Smooth muscle cell (in vitro differentiated cells): ENCODE measurements at regions not wholly inside any gene's neighbourhood (a gene's known extent, or its start where the extent isn't known, plus 50 kb on each side); places are given as distances from the start of the nearest gene placed in this dataset.

ENCODE experiments used
- DNase-seq: peaks from one replicate; lab custom pipeline; 2025; ENCODE audit not compliant: unreplicated experiment; lab: John Stamatoyannopoulos, UW
- H2AFZ ChIP-seq: fragments of 200-600 bp; sonication (generic); 2 replicates; pipeline ENCODE4 v1.6.0; 2016; ENCODE audit warnings: antibody characterized with exemption, low read depth, mild to moderate bottlenecking
- H3F3A ChIP-seq: fragments of 200-600 bp; sonication (generic); 2 replicates; pipeline ENCODE4 v1.6.0; 2017; ENCODE audit warnings: antibody characterized with exemption, low read depth
- H3K27ac ChIP-seq: fragments of 200-600 bp; sonication (generic); 2 replicates; pipeline ENCODE4 v1.5.1; 2016; ENCODE audit warnings: low read depth, mild to moderate bottlenecking
- H3K27me3 ChIP-seq: fragments of 200-600 bp; sonication (generic); 2 replicates; pipeline ENCODE4 v1.6.1; 2016; ENCODE audit warnings: low read depth, mild to moderate bottlenecking
- H3K36me3 ChIP-seq: fragments of 200-600 bp; sonication (generic); 2 replicates; pipeline ENCODE4 v1.5.1; 2016; ENCODE audit warnings: low read depth
- H3K4me1 ChIP-seq: fragments of 200-600 bp; sonication (generic); 2 replicates; pipeline ENCODE4 v1.5.1; 2016; ENCODE audit warnings: low read depth
- H3K4me2 ChIP-seq: fragments of 200-600 bp; sonication (generic); 2 replicates; pipeline ENCODE4 v1.6.0; 2016; ENCODE audit warnings: mild to moderate bottlenecking
- H3K4me3 ChIP-seq: fragments of 200-600 bp; sonication (generic); 2 replicates; pipeline ENCODE4 v1.5.1; 2016; ENCODE audit warnings: mild to moderate bottlenecking
- H3K79me2 ChIP-seq: fragments of 200-600 bp; sonication (generic); 2 replicates; pipeline ENCODE4 v1.6.0; 2016; ENCODE audit warnings: low read depth, mild to moderate bottlenecking
- H3K9ac ChIP-seq: fragments of 200-600 bp; sonication (generic); 2 replicates; pipeline ENCODE4 v1.6.0; 2016; ENCODE audit warnings: low read depth
- H3K9me3 ChIP-seq: fragments of 200-600 bp; sonication (generic); replicated peaks from 2 replicates; pipeline ENCODE4 v1.5.1; 2016; ENCODE audit warnings: low read depth
- H4K20me1 ChIP-seq: fragments of 200-600 bp; sonication (generic); 2 replicates; pipeline ENCODE4 v1.6.0; 2016; ENCODE audit warnings: low read depth
- WGBS: methylation state at CpG from one replicate; pipeline ENCODE4 v1.1.7; 2016; ENCODE audit warnings: low lambda C conversion rate; 5-methylcytosine and 5-hydroxymethylcytosine counted together
- TF ChIP-seq, protein P1 (sequence below): fragments of 200-600 bp; sonication (generic); IDR thresholded peaks from 2 replicates; pipeline ENCODE4 v1.5.1; 2017; ENCODE audit warnings: borderline replicate concordance, mild to moderate bottlenecking, antibody characterized with exemption; ENCODE audit not compliant: insufficient read depth, poor library complexity, severe bottlenecking

DNA sequence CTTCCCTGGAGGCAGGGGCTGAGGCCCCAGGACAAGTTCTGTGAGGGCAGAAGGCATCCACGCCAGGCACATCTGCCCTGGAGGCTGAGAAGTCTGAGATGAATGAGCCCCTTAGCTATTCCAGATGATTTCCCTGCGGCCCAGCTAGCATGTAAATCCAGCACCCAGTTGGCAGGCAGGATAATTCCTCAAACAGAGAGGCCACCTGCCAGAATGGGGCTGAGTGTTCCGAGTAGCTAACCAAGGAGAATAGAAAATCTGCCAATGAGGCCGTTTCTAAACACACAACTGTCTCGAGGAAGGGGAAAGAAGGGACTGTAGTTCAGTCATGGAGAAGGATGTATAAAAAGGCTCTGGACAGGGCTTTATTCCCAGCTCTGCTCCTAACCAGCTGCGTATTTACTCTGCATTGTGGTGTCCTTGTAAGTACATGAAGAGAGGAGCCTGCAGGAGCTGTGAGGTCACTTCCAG lies 211.4 kb upstream of the CDYL start:
- no peak overlapping the region for H3K4me2 ChIP-seq
- no peaks in the 10 kb centered on the region for H3K4me1 ChIP-seq
- H3F3A ChIP-seq: no peaks in the 10 kb centered on the region
- TF ChIP-seq, protein P1, sequence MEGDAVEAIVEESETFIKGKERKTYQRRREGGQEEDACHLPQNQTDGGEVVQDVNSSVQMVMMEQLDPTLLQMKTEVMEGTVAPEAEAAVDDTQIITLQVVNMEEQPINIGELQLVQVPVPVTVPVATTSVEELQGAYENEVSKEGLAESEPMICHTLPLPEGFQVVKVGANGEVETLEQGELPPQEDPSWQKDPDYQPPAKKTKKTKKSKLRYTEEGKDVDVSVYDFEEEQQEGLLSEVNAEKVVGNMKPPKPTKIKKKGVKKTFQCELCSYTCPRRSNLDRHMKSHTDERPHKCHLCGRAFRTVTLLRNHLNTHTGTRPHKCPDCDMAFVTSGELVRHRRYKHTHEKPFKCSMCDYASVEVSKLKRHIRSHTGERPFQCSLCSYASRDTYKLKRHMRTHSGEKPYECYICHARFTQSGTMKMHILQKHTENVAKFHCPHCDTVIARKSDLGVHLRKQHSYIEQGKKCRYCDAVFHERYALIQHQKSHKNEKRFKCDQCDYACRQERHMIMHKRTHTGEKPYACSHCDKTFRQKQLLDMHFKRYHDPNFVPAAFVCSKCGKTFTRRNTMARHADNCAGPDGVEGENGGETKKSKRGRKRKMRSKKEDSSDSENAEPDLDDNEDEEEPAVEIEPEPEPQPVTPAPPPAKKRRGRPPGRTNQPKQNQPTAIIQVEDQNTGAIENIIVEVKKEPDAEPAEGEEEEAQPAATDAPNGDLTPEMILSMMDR: no peak
- no peaks in the 10 kb centered on the region for H3K79me2 ChIP-seq
- no peak overlapping the region for H3K27ac ChIP-seq
- no peaks in the 10 kb centered on the region for H3K27me3 ChIP-seq
- DNase-seq: no peak
- peaks cover under 1% of the 10 kb centered on the region for H3K9me3 ChIP-seq
- no peaks in the 10 kb centered on the region for H4K20me1 ChIP-seq
- no peak overlapping the region for H3K9ac ChIP-seq
- H2AFZ ChIP-seq: no peak overlapping the region
- no peak overlapping the region for H3K4me3 ChIP-seq
- 87% methylated on average over 6 of the region's 6 CpGs for WGBS
- H3K36me3 ChIP-seq: no peaks in the 10 kb centered on the region

DNA sequence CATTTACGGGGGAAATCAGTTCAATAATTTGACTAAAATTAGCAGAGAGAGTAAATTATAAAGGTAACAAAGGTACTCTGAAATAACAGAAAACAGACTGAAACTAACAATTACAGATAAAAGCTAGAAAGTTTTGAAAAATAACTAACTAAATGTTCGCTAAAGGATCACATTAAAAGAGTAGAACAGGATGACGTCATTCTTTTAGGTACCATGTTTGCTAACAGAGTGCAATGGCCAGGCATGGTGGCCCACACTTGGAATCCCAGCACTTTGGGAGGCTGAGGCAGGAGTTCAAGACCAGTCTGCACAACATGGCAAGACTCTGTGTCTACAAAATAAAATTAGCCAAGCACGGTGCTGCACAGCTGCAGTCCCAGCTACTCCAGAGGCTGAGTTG lies 212.3 kb upstream of the CDYL start:
- Histone ChIP-seq H3K36me3 (no peaks in the 10 kb centered on the region), H4K20me1 (no peaks in the 10 kb centered on the region), H2AFZ (no peak overlapping the region), H3K79me2 (no peaks in the 10 kb centered on the region), H3K27me3 (no peaks in the 10 kb centered on the region), H3K27ac (no peak overlapping the region), H3K4me3 (no peak overlapping the region), H3F3A (no peaks in the 10 kb centered on the region), H3K4me2 (no peak overlapping the region), H3K9me3 (no peaks in the 10 kb centered on the region), H3K4me1 (no peaks in the 10 kb centered on the region), H3K9ac (no peak overlapping the region)
- TF ChIP-seq, protein P1: no peak
- no peak for DNase-seq
- 65% methylated on average over 4 of the region's 4 CpGs for WGBS

DNA sequence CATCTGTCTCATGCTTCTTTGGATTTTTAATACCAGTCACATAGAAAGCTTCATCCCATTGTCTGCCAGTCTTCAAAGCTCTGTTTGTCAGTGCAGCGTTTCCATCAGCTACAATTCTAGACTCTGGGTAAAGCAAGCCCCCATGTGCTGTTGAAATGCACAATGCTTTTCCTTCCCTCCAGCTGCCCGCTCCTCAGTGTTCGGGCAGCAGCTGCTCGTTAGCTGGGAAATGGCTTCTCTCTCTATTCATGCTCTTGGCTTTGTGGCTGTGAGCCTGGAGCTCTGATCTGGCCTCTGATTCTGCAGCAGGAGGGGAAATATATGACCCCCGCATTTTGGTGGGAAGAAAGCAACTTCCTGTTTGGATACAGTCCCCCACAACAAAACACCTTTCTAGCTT lies 213.0 kb upstream of the CDYL start:
- no peak overlapping the region for H2AFZ ChIP-seq
- no peaks in the 10 kb centered on the region for H4K20me1 ChIP-seq
- DNase-seq: no peak
- no peak overlapping the region for H3K4me3 ChIP-seq
- H3K9me3 ChIP-seq: no peaks in the 10 kb centered on the region
- H3K27me3 ChIP-seq: no peaks in the 10 kb centered on the region
- 86% methylated on average over 5 of the region's 5 CpGs for WGBS
- no peak overlapping the region for H3K9ac ChIP-seq
- H3K4me2 ChIP-seq: no peak overlapping the region
- H3K36me3 ChIP-seq: no peaks in the 10 kb centered on the region
- H3K4me1 ChIP-seq: no peaks in the 10 kb centered on the region
- H3K79me2 ChIP-seq: no peaks in the 10 kb centered on the region
- H3K27ac ChIP-seq: no peak overlapping the region
- H3F3A ChIP-seq: no peaks in the 10 kb centered on the region
- TF ChIP-seq, protein P1: no peak

DNA sequence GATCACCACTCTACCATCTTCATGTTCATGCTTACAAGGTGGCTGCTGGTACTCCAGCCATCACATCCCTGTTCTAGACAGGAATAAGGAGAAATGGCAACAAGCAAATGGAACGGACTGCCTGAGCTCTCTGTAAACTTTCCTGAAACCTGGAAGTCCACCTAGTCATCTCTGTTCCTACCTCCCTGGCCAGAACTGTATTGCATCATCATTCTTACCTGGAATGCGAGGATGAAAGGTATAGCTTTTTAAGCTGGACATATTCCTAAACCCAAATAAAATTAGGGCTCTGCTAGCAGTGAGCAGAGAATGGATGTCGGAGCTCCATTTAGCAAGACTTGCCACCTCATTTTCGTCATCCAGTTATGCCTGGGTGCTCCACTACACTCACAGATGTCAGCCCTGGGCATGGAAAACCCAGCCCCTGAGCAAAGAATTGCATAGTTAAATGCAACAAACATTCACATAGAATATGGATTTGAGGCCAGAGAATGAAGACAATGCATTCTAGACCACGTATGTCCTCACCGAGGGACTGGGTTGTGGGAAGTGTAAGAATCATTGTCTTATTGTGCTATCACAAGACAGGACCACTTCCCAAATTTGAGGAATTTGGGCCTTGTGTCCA lies 214.3 kb upstream of the CDYL start:
- no peaks in the 10 kb centered on the region for H4K20me1 ChIP-seq
- TF ChIP-seq, protein P1: no peak
- H3K4me1 ChIP-seq: no peaks in the 10 kb centered on the region

More for the DNA sequence above, 214.3 kb upstream of the CDYL start:
- Histone ChIP-seq H3K27me3 (no peaks in the 10 kb centered on the region), H3K9me3 (no peaks in the 10 kb centered on the region), H3K4me3 (no peak overlapping the region), H3K9ac (no peak overlapping the region), H3K79me2 (no peaks in the 10 kb centered on the region), H3K36me3 (no peaks in the 10 kb centered on the region), H3K4me2 (no peak overlapping the region), H3F3A (no peaks in the 10 kb centered on the region), H3K27ac (no peak overlapping the region), H2AFZ (no peak overlapping the region)
- 94% methylated on average over 6 of the region's 6 CpGs for WGBS
- no peak for DNase-seq
